ENCODE measurements at regions not wholly inside any gene's neighbourhood (a gene's known extent, or its start where the extent isn't known, plus 50 kb on each side); places are given as distances from the start of the nearest gene placed in this dataset.
"Not testable (repeated sequence)": the region's sequence is repeated elsewhere in the genome, so short reads cannot be mapped to it uniquely, and the experiment has no call there.

DNA sequence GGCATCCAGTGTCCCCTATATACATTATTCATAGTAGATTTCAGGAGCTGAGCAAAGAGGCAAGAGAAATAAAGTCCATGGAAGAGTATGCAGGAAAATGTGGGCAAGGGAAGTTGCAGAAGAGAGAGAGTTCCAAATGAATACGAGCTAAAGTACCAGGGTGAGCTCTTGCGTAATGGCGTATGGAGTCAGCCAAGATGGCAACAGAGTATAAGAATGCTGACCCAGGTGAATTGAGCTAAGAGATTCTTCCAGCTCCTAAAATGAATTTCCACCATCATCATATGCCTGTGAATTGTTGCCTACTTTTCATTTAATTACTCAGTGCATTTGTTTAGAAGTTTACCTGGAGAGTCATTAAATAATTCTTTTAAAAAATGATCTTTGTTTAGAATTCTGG is 153.2 kb upstream of the CNTNAP4 start:
- Mint-ChIP-seq H3K9me3 (peaks cover 0 to 10% (median 3%) of the 10 kb centered on the region in 8 donors), H3K27ac (no peak overlapping the region), H3K36me3 (no peaks in the 10 kb centered on the region), H3K27me3 (no peaks in the 10 kb centered on the region), H3K4me1 (no peaks in the 10 kb centered on the region), H3K4me3 (no peak overlapping the region)
- CTCF ChIA-PET (ENCODE audit: partially characterized antibody) = no interaction called here
- no peak overlapping the region for H3K4me3 ChIP-seq (ENCODE audit: low read length in 2 of 2)
- intact Hi-C loops (cut with micrococcal nuclease) = no loop called here
- H3K27me3 ChIP-seq (ENCODE audit: insufficient read depth, low read length) = no peaks in the 10 kb centered on the region
- no peak overlapping the region for H3K27ac ChIP-seq (ENCODE audit: low read depth, low read length)
- H3K9me3 ChIP-seq (ENCODE audit: control insufficient read depth in 1 of 2, low read length in 2 of 2) = no peaks in the 10 kb centered on the region
- H3K4me1 ChIP-seq (ENCODE audit: insufficient read depth, low read length) = no peaks in the 10 kb centered on the region
- DNase-seq = no peak
- POLR2A ChIA-PET (ENCODE audit: partially characterized antibody) = no interaction called here
- H3K36me3 ChIP-seq (ENCODE audit: insufficient read depth, low read length) = no peaks in the 10 kb centered on the region

DNA sequence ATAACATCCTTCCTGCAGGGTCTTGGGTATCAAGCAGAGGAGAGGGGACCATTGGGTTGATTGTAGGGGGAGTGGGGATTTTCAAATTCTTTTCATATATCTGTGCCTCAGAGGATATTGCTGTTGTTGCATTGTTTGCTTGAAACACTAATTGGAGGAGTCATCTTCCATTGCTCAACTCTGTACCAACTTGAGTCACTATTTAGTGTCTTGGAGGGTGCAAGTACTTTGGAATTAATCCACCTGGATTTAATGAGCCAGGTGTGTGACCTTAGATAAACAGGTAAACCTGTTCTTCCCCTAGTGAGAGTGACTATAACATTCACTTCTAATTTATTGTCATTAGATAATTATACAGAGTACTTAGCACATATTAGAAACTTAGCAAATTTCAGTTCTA is 151.3 kb upstream of the CNTNAP4 start:
- H3K4me1 Mint-ChIP-seq = no peaks in the 10 kb centered on the region
- H3K27me3 Mint-ChIP-seq = no peaks in the 10 kb centered on the region
- ChIA-PET POLR2A (ENCODE audit: partially characterized antibody) (no interaction called here), CTCF (ENCODE audit: partially characterized antibody) (no interaction called here)
- Histone ChIP-seq H3K27ac (ENCODE audit: low read depth, low read length) (no peak overlapping the region), H3K36me3 (ENCODE audit: insufficient read depth, low read length) (no peaks in the 10 kb centered on the region), H3K27me3 (ENCODE audit: insufficient read depth, low read length) (no peaks in the 10 kb centered on the region), H3K9me3 (ENCODE audit: control insufficient read depth in 1 of 2, low read length in 2 of 2) (no peaks in the 10 kb centered on the region), H3K4me1 (ENCODE audit: insufficient read depth, low read length) (no peaks in the 10 kb centered on the region), H3K4me3 (ENCODE audit: low read length in 2 of 2) (no peak overlapping the region)
- H3K9me3 Mint-ChIP-seq = peaks cover 0 to 17% (median 3%) of the 10 kb centered on the region in 8 donors
- intact Hi-C loops (cut with micrococcal nuclease) = no loop called here
- DNase-seq = no peak
- no peak overlapping the region for H3K4me3 Mint-ChIP-seq
- H3K36me3 Mint-ChIP-seq = no peaks in the 10 kb centered on the region
- no peak overlapping the region for H3K27ac Mint-ChIP-seq

DNA sequence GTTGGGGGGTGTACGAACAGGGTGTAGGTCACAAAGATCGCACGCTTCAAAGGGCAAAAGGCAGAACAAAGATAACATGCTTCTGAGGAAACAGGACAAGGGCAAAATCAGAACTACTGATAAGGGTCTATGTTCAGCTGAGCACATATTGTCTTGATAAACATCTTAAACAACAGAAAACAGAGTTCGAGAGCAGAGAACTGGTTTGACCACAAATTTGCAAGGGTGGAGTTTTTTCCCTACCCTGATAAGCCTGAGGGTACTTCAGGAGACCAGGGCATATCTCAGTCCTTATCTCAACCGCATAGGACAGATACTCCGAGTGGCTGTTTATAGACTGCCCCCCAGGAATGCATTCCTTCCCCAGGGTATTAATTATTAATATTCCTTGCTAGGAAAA is 139.1 kb upstream of the CNTNAP4 start:
- H3K9me3 ChIP-seq (ENCODE audit: control insufficient read depth in 1 of 2, low read length in 2 of 2); H3K36me3 Mint-ChIP-seq; H3K4me1 ChIP-seq (ENCODE audit: insufficient read depth, low read length); intact Hi-C loops (cut with micrococcal nuclease); H3K4me3 ChIP-seq (ENCODE audit: low read length in 2 of 2); CTCF ChIA-PET (ENCODE audit: partially characterized antibody); H3K36me3 ChIP-seq (ENCODE audit: insufficient read depth, low read length); H3K27ac Mint-ChIP-seq; H3K4me1 Mint-ChIP-seq; H3K4me3 Mint-ChIP-seq; DNase-seq; H3K27me3 ChIP-seq (ENCODE audit: insufficient read depth, low read length); POLR2A ChIA-PET (ENCODE audit: partially characterized antibody); H3K27me3 Mint-ChIP-seq; H3K27ac ChIP-seq (ENCODE audit: low read depth, low read length): not testable (repeated sequence)
- peaks cover 0 to 10% (median 3%) of the 10 kb centered on the region in 8 donors for H3K9me3 Mint-ChIP-seq

DNA sequence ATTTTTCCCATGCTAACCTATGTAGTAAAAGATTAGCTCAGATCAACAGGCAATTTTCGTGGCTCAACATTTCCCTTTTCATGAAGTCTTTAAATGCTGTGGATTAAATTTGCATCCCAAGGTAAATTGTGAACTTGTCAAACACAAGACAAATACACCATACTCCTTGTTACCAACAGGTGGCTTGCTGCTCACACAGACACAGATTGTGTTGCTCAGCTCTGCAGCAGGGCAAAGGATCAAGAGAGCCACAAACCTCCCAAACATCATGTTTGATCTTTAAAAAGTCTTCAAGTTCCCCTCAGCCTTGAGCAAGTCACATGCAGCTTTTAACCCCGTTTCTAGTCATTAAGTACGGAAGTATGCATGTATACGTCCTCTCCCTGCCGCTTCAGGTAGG is 119.6 kb upstream of the CNTNAP4 start:
- Histone ChIP-seq H3K4me3 (ENCODE audit: low read length in 2 of 2) (no peak overlapping the region), H3K27me3 (ENCODE audit: insufficient read depth, low read length) (no peaks in the 10 kb centered on the region), H3K4me1 (ENCODE audit: insufficient read depth, low read length) (no peaks in the 10 kb centered on the region), H3K9me3 (ENCODE audit: control insufficient read depth in 1 of 2, low read length in 2 of 2) (no peaks in the 10 kb centered on the region), H3K27ac (ENCODE audit: low read depth, low read length) (no peak overlapping the region), H3K36me3 (ENCODE audit: insufficient read depth, low read length) (no peaks in the 10 kb centered on the region)
- no peak overlapping the region for H3K4me3 Mint-ChIP-seq
- no peak for DNase-seq
- intact Hi-C loops (cut with micrococcal nuclease) = no loop called here
- no peaks in the 10 kb centered on the region for H3K4me1 Mint-ChIP-seq
- H3K9me3 Mint-ChIP-seq = peaks cover 0 to 19% (median 3%) of the 10 kb centered on the region in 8 donors
- ChIA-PET POLR2A (ENCODE audit: partially characterized antibody) (no interaction called here), CTCF (ENCODE audit: partially characterized antibody) (no interaction called here)
- no peak overlapping the region for H3K27ac Mint-ChIP-seq
- H3K27me3 Mint-ChIP-seq = no peaks in the 10 kb centered on the region
- no peaks in the 10 kb centered on the region for H3K36me3 Mint-ChIP-seq

DNA sequence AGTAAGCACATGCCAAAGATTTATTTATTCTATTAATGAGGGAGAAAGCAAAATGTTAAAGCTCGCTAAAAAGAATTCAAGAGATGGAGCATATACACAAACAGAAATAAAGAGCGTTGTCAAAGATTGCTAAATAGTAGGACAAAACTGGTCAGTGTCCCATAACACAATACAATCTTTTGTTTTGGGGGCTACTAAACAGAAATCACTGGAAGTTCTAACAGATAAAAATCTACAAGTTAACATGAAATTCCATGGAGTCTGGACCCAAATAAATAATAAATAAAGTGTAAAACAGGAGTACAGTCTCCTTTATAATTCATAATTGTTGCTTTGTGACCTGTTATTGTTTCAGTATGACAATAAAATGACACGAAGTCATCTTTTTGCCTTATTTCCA is 115.2 kb upstream of the CNTNAP4 start:
- no peak for DNase-seq
- Histone ChIP-seq H3K27me3 (ENCODE audit: insufficient read depth, low read length) (no peaks in the 10 kb centered on the region), H3K4me3 (ENCODE audit: low read length in 2 of 2) (no peak overlapping the region), H3K4me1 (ENCODE audit: insufficient read depth, low read length) (no peaks in the 10 kb centered on the region), H3K27ac (ENCODE audit: low read depth, low read length) (no peak overlapping the region), H3K36me3 (ENCODE audit: insufficient read depth, low read length) (no peaks in the 10 kb centered on the region), H3K9me3 (ENCODE audit: control insufficient read depth in 1 of 2, low read length in 2 of 2) (no peaks in the 10 kb centered on the region)
- ChIA-PET CTCF (ENCODE audit: partially characterized antibody) (no interaction called here), POLR2A (ENCODE audit: partially characterized antibody) (no interaction called here)
- no peak overlapping the region for H3K4me3 Mint-ChIP-seq
- H3K36me3 Mint-ChIP-seq = no peaks in the 10 kb centered on the region
- no peaks in the 10 kb centered on the region for H3K27me3 Mint-ChIP-seq
- intact Hi-C loops (cut with micrococcal nuclease) = no loop called here
- peaks cover 0 to 19% (median 3%) of the 10 kb centered on the region in 8 donors for H3K9me3 Mint-ChIP-seq
- no peak overlapping the region for H3K27ac Mint-ChIP-seq
- H3K4me1 Mint-ChIP-seq = no peaks in the 10 kb centered on the region

DNA sequence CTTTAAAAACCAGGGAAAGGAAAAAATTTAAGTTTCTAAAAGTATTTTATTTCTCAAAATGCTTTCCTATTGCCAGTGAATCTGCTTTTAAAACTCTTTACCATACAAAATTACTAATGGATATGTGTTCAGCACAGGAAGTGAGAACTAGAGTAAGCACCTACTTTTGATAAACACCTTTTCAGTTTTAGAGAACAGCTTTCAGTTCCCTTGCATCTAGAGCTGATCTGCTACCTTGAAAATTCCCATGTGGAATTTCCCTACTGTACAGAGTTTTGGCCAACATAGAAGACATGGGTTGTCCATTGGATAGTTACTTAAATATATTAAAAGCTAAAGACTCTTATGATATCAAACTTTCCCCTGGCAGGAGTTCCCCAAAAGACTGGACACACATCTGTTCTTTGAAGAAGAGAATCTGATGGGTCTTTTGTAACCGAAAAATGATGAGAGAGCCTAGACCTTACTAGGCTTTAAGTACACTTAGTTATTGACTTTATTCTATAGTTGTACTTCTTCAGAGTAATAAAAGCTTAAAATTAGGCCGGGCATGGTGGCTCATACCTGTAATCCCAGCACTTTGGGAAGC is 112.1 kb upstream of the CNTNAP4 start:
- H3K9me3 Mint-ChIP-seq = peaks cover 0 to 8% (median 2%) of the 10 kb centered on the region in 8 donors
- Histone ChIP-seq H3K4me1 (ENCODE audit: insufficient read depth, low read length) (no peaks in the 10 kb centered on the region), H3K4me3 (ENCODE audit: low read length in 2 of 2) (no peak overlapping the region), H3K27ac (ENCODE audit: low read depth, low read length) (no peak overlapping the region), H3K36me3 (ENCODE audit: insufficient read depth, low read length) (no peaks in the 10 kb centered on the region), H3K27me3 (ENCODE audit: insufficient read depth, low read length) (no peaks in the 10 kb centered on the region), H3K9me3 (ENCODE audit: control insufficient read depth in 1 of 2, low read length in 2 of 2) (no peaks in the 10 kb centered on the region)
- CTCF ChIA-PET (ENCODE audit: partially characterized antibody) = no interaction called here
- no peaks in the 10 kb centered on the region for H3K36me3 Mint-ChIP-seq
- H3K4me1 Mint-ChIP-seq = no peaks in the 10 kb centered on the region
- no peak for DNase-seq
- intact Hi-C loops (cut with micrococcal nuclease) = no loop called here
- no peak overlapping the region for H3K27ac Mint-ChIP-seq
- H3K4me3 Mint-ChIP-seq = no peak overlapping the region
- POLR2A ChIA-PET (ENCODE audit: partially characterized antibody) = no interaction called here
- H3K27me3 Mint-ChIP-seq = no peaks in the 10 kb centered on the region

DNA sequence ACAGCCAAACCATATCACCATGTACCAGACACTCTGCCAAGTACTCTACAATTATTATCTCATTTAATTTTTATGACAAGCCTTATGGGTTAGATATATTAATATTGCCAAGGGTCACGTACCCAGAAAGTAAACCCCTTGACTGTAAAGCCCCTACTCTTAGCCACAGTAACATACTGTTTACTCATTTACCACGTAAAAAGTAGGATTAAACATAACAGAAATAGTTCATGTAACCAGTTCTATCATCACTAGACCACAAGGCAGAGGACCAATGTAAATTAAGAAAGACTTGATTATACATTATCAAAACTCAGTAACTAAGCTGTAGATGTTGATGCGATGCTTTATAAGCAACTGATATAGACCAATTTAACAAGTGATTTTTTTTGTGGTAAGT is 101.5 kb upstream of the CNTNAP4 start:
- no peak overlapping the region for H3K4me3 Mint-ChIP-seq
- Histone ChIP-seq H3K27me3 (ENCODE audit: insufficient read depth, low read length) (no peaks in the 10 kb centered on the region), H3K36me3 (ENCODE audit: insufficient read depth, low read length) (no peaks in the 10 kb centered on the region), H3K4me3 (ENCODE audit: low read length in 2 of 2) (no peak overlapping the region), H3K27ac (ENCODE audit: low read depth, low read length) (no peak overlapping the region), H3K9me3 (ENCODE audit: control insufficient read depth in 1 of 2, low read length in 2 of 2) (no peaks in the 10 kb centered on the region), H3K4me1 (ENCODE audit: insufficient read depth, low read length) (no peaks in the 10 kb centered on the region)
- ChIA-PET CTCF (ENCODE audit: partially characterized antibody) (no interaction called here), POLR2A (ENCODE audit: partially characterized antibody) (no interaction called here)
- intact Hi-C loops (cut with micrococcal nuclease) = no loop called here
- H3K4me1 Mint-ChIP-seq = no peaks in the 10 kb centered on the region
- DNase-seq = no peak
- H3K36me3 Mint-ChIP-seq = no peaks in the 10 kb centered on the region
- H3K9me3 Mint-ChIP-seq = peaks cover 0 to 16% (median 9%) of the 10 kb centered on the region in 8 donors
- no peaks in the 10 kb centered on the region for H3K27me3 Mint-ChIP-seq
- no peak overlapping the region for H3K27ac Mint-ChIP-seq

DNA sequence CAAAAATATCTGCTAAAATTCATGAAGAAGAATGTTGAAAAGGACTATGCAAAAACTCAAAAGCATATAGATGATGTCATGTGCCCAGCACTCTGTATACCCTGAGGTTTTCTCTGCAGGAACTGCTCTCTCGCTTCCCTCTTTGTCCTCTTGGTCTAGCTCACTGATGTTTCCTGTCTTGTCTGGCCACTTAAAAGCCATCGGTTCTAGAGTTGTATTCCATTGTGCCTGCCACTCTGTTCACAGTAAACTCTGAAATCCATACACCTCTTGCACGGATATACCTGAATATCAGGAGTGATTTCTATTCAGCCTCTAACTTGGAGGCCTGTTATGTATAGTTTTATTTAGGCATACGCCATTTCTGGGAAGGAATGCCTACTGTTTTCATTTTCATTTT is 101.0 kb upstream of the CNTNAP4 start:
- no peaks in the 10 kb centered on the region for H3K27me3 ChIP-seq (ENCODE audit: insufficient read depth, low read length)
- ChIA-PET CTCF (ENCODE audit: partially characterized antibody) (no interaction called here), POLR2A (ENCODE audit: partially characterized antibody) (no interaction called here)
- Mint-ChIP-seq H3K9me3 (peaks cover 0 to 16% (median 9%) of the 10 kb centered on the region in 8 donors), H3K4me1 (no peaks in the 10 kb centered on the region), H3K4me3 (no peak overlapping the region), H3K27me3 (no peaks in the 10 kb centered on the region), H3K27ac (no peak overlapping the region), H3K36me3 (no peaks in the 10 kb centered on the region)
- H3K4me1 ChIP-seq (ENCODE audit: insufficient read depth, low read length) = no peaks in the 10 kb centered on the region
- intact Hi-C loops (cut with micrococcal nuclease) = no loop called here
- H3K36me3 ChIP-seq (ENCODE audit: insufficient read depth, low read length) = no peaks in the 10 kb centered on the region
- no peaks in the 10 kb centered on the region for H3K9me3 ChIP-seq (ENCODE audit: control insufficient read depth in 1 of 2, low read length in 2 of 2)
- no peak overlapping the region for H3K27ac ChIP-seq (ENCODE audit: low read depth, low read length)
- H3K4me3 ChIP-seq (ENCODE audit: low read length in 2 of 2) = no peak overlapping the region
- DNase-seq = no peak
